ENCODE measurements at regions not wholly inside any gene's neighbourhood (a gene's known extent, or its start where the extent isn't known, plus 50 kb on each side); places are given as distances from the start of the nearest gene placed in this dataset.

- Mint-ChIP-seq H3K27ac (no peak overlapping the region), H3K27me3 (ENCODE audit: low read depth in 3 of 3) (peaks cover 0 to 2% (median 1%) of the 10 kb centered on the region in 3 donors), H3K36me3 (no peaks in the 10 kb centered on the region), H3K9me3 (peaks cover 3 to 18% (median 5%) of the 10 kb centered on the region in 6 donors), H3K4me3 (no peak overlapping the region), H3K4me1 (no peaks in the 10 kb centered on the region)
- no peak for DNase-seq
These were observed 53.8 kb upstream of the FBN2 start for GRCh38 chr5:128591598-128592455.

- Mint-ChIP-seq H3K27me3 (ENCODE audit: low read depth in 3 of 3) (peaks cover 0 to 2% (median 1%) of the 10 kb centered on the region in 3 donors), H3K9me3 (peaks cover 2 to 14% (median 6%) of the 10 kb centered on the region in 6 donors), H3K4me3 (no peak overlapping the region), H3K36me3 (no peaks in the 10 kb centered on the region), H3K27ac (no peak overlapping the region), H3K4me1 (no peaks in the 10 kb centered on the region)
- no peak for DNase-seq
These were observed 58.0 kb upstream of the FBN2 start for GRCh38 chr5:128596071-128596470.

DNA sequence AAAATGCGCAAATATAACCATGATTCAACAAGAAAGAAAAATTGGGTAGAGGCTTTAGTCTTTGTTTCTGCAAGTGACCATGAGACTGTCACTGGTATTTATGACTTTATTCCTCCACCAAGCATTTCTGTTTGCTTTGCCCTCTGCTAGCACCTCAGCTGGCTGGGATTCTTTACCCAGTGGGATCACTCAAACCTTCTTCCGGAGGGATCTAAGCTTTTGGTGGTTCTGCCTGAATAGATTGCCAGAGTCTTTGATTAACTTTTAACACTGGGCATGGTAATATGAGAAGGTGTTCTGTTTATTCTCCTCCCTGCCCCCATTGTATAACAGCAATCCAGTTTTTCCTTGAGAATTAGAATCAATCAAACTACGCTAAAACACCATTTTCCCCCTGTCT is 59.1 kb upstream of the FBN2 start:
- Mint-ChIP-seq H3K27me3 (ENCODE audit: low read depth in 3 of 3) (peaks cover 0 to 2% (median 1%) of the 10 kb centered on the region in 3 donors), H3K4me1 (no peaks in the 10 kb centered on the region), H3K27ac (no peak overlapping the region), H3K4me3 (no peak overlapping the region), H3K36me3 (no peaks in the 10 kb centered on the region), H3K9me3 (peaks cover 2 to 14% (median 7%) of the 10 kb centered on the region in 6 donors)
- no peak for DNase-seq

GRCh38 chr5:128613128-128613527 is 75.1 kb upstream of the FBN2 start:
- Mint-ChIP-seq H3K4me1 (no peaks in the 10 kb centered on the region), H3K9me3 (peaks cover 7 to 42% (median 15%) of the 10 kb centered on the region in 6 donors), H3K4me3 (no peak overlapping the region), H3K27ac (no peak overlapping the region), H3K36me3 (peaks cover 0 to 3% (median 0%) of the 10 kb centered on the region in 3 donors), H3K27me3 (ENCODE audit: low read depth in 3 of 3) (peaks cover 0 to 2% (median 2%) of the 10 kb centered on the region in 3 donors)
- DNase-seq: no peak

DNA sequence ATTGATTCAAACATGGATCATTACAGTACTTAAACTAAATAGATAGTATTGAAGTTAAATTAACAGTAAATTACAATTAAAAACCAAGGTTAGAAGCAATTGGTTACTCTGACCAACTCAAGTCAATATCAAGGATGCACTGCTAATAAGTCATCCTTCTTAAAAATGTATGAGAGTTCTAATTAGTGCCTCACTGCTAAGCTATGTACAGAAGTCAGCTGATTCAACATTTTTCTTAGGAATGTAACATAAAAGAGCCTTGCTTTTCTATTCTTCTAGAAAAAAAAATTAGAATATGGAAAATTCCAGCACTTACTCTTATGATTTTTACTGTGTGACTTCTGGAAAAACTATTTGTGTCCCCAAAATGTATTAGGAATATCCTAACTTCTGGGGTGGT is 75.7 kb upstream of the FBN2 start:
- DNase-seq: no peak
- Mint-ChIP-seq H3K4me1 (no peaks in the 10 kb centered on the region), H3K36me3 (peaks cover 0 to 3% (median 0%) of the 10 kb centered on the region in 3 donors), H3K4me3 (no peak overlapping the region), H3K27me3 (ENCODE audit: low read depth in 3 of 3) (peaks cover 0 to 2% (median 2%) of the 10 kb centered on the region in 3 donors), H3K27ac (no peak overlapping the region), H3K9me3 (peaks cover 6 to 35% (median 13%) of the 10 kb centered on the region in 6 donors)

- H3K27ac Mint-ChIP-seq: no peak overlapping the region
- H3K4me1 Mint-ChIP-seq: no peaks in the 10 kb centered on the region
- H3K36me3 Mint-ChIP-seq: peaks cover 0 to 3% (median 0%) of the 10 kb centered on the region in 3 donors
- DNase-seq: no peak
- peaks cover under 1 to 22% (median 5%) of the 10 kb centered on the region in 6 donors for H3K9me3 Mint-ChIP-seq
- H3K4me3 Mint-ChIP-seq: no peak overlapping the region
- H3K27me3 Mint-ChIP-seq (ENCODE audit: low read depth in 3 of 3): peaks cover 0 to 2% (median under 1%) of the 10 kb centered on the region in 3 donors
These were observed 77.5 kb upstream of the FBN2 start for GRCh38 chr5:128615578-128615977.

- H3K36me3 Mint-ChIP-seq: no peaks in the 10 kb centered on the region
- H3K27ac Mint-ChIP-seq: no peak overlapping the region
These were observed 88.6 kb upstream of the FBN2 start for GRCh38 chr5:128626536-128627090.

GRCh38 chr5:128627939-128628338 is 89.9 kb upstream of the FBN2 start:
- Mint-ChIP-seq H3K27ac (no peak overlapping the region), H3K4me3 (no peak overlapping the region), H3K27me3 (ENCODE audit: low read depth in 3 of 3) (peaks cover 0 to 3% (median 0%) of the 10 kb centered on the region in 3 donors), H3K36me3 (no peaks in the 10 kb centered on the region), H3K9me3 (peaks cover 0 to 14% (median 6%) of the 10 kb centered on the region in 6 donors), H3K4me1 (no peaks in the 10 kb centered on the region)
- no peak for DNase-seq

More at GRCh38 chr5:128626536-128627090, 88.6 kb upstream of the FBN2 start:
- Mint-ChIP-seq H3K4me1 (no peaks in the 10 kb centered on the region), H3K27me3 (ENCODE audit: low read depth in 3 of 3) (peaks cover 0 to 3% (median 0%) of the 10 kb centered on the region in 3 donors), H3K9me3 (peaks cover 0 to 8% (median 7%) of the 10 kb centered on the region in 6 donors), H3K4me3 (no peak overlapping the region)
- no peak for DNase-seq

DNA sequence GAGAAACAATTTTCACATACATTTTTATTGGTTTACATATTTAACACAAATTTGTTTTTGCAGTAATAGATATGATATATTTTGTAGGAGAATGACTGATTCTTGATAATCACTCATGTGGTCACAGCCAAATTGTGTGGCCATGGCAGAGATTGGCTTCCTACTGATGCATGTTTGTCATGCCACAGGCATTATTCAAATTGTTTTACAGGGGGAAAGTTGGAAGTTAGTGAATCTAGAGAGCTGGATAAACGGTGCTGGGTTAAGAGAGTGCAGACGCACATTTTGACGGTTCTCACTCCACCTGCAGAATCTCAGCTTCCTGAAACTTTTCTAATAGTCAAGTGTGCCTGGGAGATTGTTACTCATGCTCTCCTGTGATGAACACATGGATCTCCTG is 91.1 kb upstream of the FBN2 start:
- H3K27ac Mint-ChIP-seq: no peak overlapping the region
- no peak overlapping the region for H3K4me3 Mint-ChIP-seq
- peaks cover 0 to 19% (median 6%) of the 10 kb centered on the region in 6 donors for H3K9me3 Mint-ChIP-seq
- peaks cover 0 to 3% (median 0%) of the 10 kb centered on the region in 3 donors for H3K27me3 Mint-ChIP-seq (ENCODE audit: low read depth in 3 of 3)
- no peaks in the 10 kb centered on the region for H3K36me3 Mint-ChIP-seq
- no peak for DNase-seq
- no peaks in the 10 kb centered on the region for H3K4me1 Mint-ChIP-seq

- Mint-ChIP-seq H3K4me3 (no peak overlapping the region), H3K36me3 (no peaks in the 10 kb centered on the region), H3K27ac (no peak overlapping the region), H3K27me3 (ENCODE audit: low read depth in 3 of 3) (peaks cover 0 to 3% (median 0%) of the 10 kb centered on the region in 3 donors), H3K4me1 (no peaks in the 10 kb centered on the region), H3K9me3 (peaks cover 0 to 22% (median 6%) of the 10 kb centered on the region in 6 donors)
- no peak for DNase-seq
These were observed 92.1 kb upstream of the FBN2 start for GRCh38 chr5:128630121-128630520.

- peaks cover 0 to 3% (median 0%) of the 10 kb centered on the region in 3 donors for H3K27me3 Mint-ChIP-seq (ENCODE audit: low read depth in 3 of 3)
- H3K27ac Mint-ChIP-seq: no peak overlapping the region
- DNase-seq: no peak
- peaks cover 0 to 35% (median 5%) of the 10 kb centered on the region in 6 donors for H3K9me3 Mint-ChIP-seq
- H3K4me1 Mint-ChIP-seq: no peaks in the 10 kb centered on the region
- no peaks in the 10 kb centered on the region for H3K36me3 Mint-ChIP-seq
- H3K4me3 Mint-ChIP-seq: no peak overlapping the region
These were observed 93.7 kb upstream of the FBN2 start for GRCh38 chr5:128631771-128632170.

DNA sequence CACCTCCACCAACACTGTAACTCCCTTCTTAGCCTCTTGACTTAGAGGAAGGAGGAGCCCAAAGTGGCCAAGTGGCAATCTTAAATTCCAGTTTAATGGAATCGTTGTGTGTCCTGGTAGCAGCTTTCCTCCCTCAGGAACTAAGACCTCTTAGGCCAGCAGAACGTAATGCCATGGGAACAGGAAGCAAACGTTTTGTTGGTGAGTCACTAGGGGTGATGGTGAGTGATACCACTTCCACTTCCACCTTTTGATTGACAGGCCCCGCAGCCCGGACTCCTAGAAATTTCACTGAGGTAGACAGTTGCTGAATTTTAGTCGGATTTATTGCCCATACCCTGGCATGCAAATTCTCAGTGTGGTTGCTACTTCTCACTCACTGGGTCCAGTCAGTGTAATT is 94.2 kb upstream of the FBN2 start:
- H3K27ac Mint-ChIP-seq: no peak overlapping the region
- H3K4me3 Mint-ChIP-seq: no peak overlapping the region
- H3K4me1 Mint-ChIP-seq: no peaks in the 10 kb centered on the region
- DNase-seq: no peak
- peaks cover 0 to 40% (median 5%) of the 10 kb centered on the region in 6 donors for H3K9me3 Mint-ChIP-seq
- no peaks in the 10 kb centered on the region for H3K36me3 Mint-ChIP-seq
- H3K27me3 Mint-ChIP-seq (ENCODE audit: low read depth in 3 of 3): peaks cover 0 to 3% (median 0%) of the 10 kb centered on the region in 3 donors

GRCh38 chr5:128633901-128634300 is 95.9 kb upstream of the FBN2 start:
- Mint-ChIP-seq H3K27me3 (ENCODE audit: low read depth in 3 of 3) (no peaks in the 10 kb centered on the region), H3K4me3 (no peak overlapping the region), H3K27ac (no peak overlapping the region), H3K4me1 (no peaks in the 10 kb centered on the region), H3K36me3 (no peaks in the 10 kb centered on the region), H3K9me3 (peaks cover 0 to 47% (median 5%) of the 10 kb centered on the region in 6 donors)
- DNase-seq: no peak

GRCh38 chr5:128635379-128635778 is 97.3 kb upstream of the FBN2 start:
- no peak for DNase-seq
- Mint-ChIP-seq H3K9me3 (peaks cover 0 to 45% (median 3%) of the 10 kb centered on the region in 6 donors), H3K27me3 (ENCODE audit: low read depth in 3 of 3) (no peaks in the 10 kb centered on the region), H3K36me3 (no peaks in the 10 kb centered on the region), H3K4me3 (no peak overlapping the region), H3K27ac (no peak overlapping the region), H3K4me1 (no peaks in the 10 kb centered on the region)
